GM12878 (cell line): ENCODE measurements at regions not wholly inside any gene's neighbourhood (a gene's known extent, or its start where the extent isn't known, plus 50 kb on each side); places are given as distances from the start of the nearest gene placed in this dataset.

ENCODE experiments used
- ATAC-seq: fragments of 200-7000 bp; cut with Tn5 transposase; 3 replicates; pipeline ENCODE4 v1.9.1; 2020; ENCODE audit warnings: mild to moderate bottlenecking, moderate library complexity
- BruUV-seq: library from RNA; stranded (reverse); fragments of 400-500 nt; replicated peaks from 2 replicates; lab custom pipeline; 2021; lab: Mats Ljungman, UMichigan
- CTCF ChIA-PET: fragments of 300-600 bp; sonication (Branson Sonifier 250); formaldehyde crosslinking; extraction: SDS; loops from one replicate; lab custom pipeline; 2021; ENCODE audit warnings: inconsistent platforms; lab: Yijun Ruan, JAX
- POLR2A ChIA-PET: fragments of 350-600 bp; formaldehyde crosslinking; extraction: SDS; loops from one replicate; lab custom pipeline; 2021; ENCODE audit warnings: inconsistent platforms; lab: Charles Lee
- RAD21 ChIA-PET: fragments of 300-600 bp; sonication (Branson Sonifier 250); formaldehyde crosslinking; loops from one replicate; lab custom pipeline; 2023; ENCODE audit warnings: antibody characterized with exemption; ENCODE audit not compliant: unreplicated experiment; lab: Charles Lee
- SMC1A ChIA-PET: fragments of 300-600 bp; sonication (Branson Sonifier 250); formaldehyde crosslinking; loops from one replicate; lab custom pipeline; 2023; ENCODE audit not compliant: unreplicated experiment, uncharacterized antibody; lab: Charles Lee
- DNase-seq: peaks from one replicate; pipeline ENCODE4 v3.0.0-alpha.2; 2011; ENCODE audit warnings: low read depth, low spot score
- FAIRE-seq: peaks from 3 replicates; lab custom pipeline; 2011; peaks lifted over from hg19 to GRCh38; lab: Jason Lieb, UNC
- H2AFZ ChIP-seq: 2 replicates; pipeline ENCODE4 v1.6.0; 2011; ENCODE audit warnings: low read depth, low read length, control low read depth; ENCODE audit not compliant: control insufficient read depth
- H3K27ac ChIP-seq: 2 replicates; pipeline ENCODE4 v1.5.1; 2011; ENCODE audit warnings: control low read depth; ENCODE audit not compliant: control insufficient read depth, insufficient read depth
- H3K27me3 ChIP-seq, 2 experiments: replicated peaks in 1 of 2; 2 replicates each; pipeline versions ENCODE4 v1.6.0 to v1.6.1; 2011; ENCODE audit warnings: low read length in 1 of 2; ENCODE audit not compliant: control insufficient read depth in 2 of 2, insufficient read depth in 2 of 2
- H3K36me3 ChIP-seq, 2 experiments: 2 replicates each; pipeline ENCODE4 v1.5.1; 2011; ENCODE audit warnings: low read length in 1 of 2; ENCODE audit not compliant: control insufficient read depth in 2 of 2, insufficient read depth in 2 of 2
- H3K4me1 ChIP-seq: 2 replicates; pipeline ENCODE4 v1.6.1; 2011; ENCODE audit warnings: mild to moderate bottlenecking, low read length, moderate library complexity, mixed read lengths; ENCODE audit not compliant: control insufficient read depth, insufficient read depth
- H3K4me2 ChIP-seq: 2 replicates; pipeline ENCODE4 v1.6.0; 2011; ENCODE audit warnings: control low read depth; ENCODE audit not compliant: control insufficient read depth, insufficient read depth
- H3K4me3 ChIP-seq: fragments of 200-600 bp; sonication (generic); 2 replicates; pipeline ENCODE4 v1.5.1; 2016
- H3K79me2 ChIP-seq: 2 replicates; pipeline ENCODE4 v1.6.0; 2011; ENCODE audit warnings: low read length; ENCODE audit not compliant: control insufficient read depth, insufficient read depth
- H3K9ac ChIP-seq: 2 replicates; pipeline ENCODE4 v1.8.0; 2011; ENCODE audit warnings: low read length, control low read depth, mixed read lengths; ENCODE audit not compliant: control insufficient read depth, insufficient read depth
- H3K9me3 ChIP-seq: replicated peaks from 3 replicates; pipeline ENCODE4 v1.5.1; 2011; ENCODE audit warnings: mild to moderate bottlenecking, low read length; ENCODE audit not compliant: control insufficient read depth, insufficient read depth
- H4K20me1 ChIP-seq: 2 replicates; pipeline ENCODE4 v1.6.0; 2011; ENCODE audit not compliant: control insufficient read depth, insufficient read depth
- BCLAF1 ChIP-seq: fragments of 450-650 bp; IDR thresholded peaks from 2 replicates; pipeline ENCODE4 v1.6.1; 2017; ENCODE audit warnings: antibody characterized with exemption, mild to moderate bottlenecking, moderate library complexity
- CREM ChIP-seq: IDR thresholded peaks from 2 replicates; pipeline ENCODE4 v1.6.1; 2014; ENCODE audit warnings: antibody characterized with exemption, low read depth
- E2F4 ChIP-seq: IDR thresholded peaks from 2 replicates; pipeline ENCODE4 v1.6.1; 2012; ENCODE audit warnings: low read depth, low read length, improper control_type of control experiment
- EP300 ChIP-seq, 2 experiments: fragments of 150-350 bp in 1 of 2; IDR thresholded peaks; 2 replicates each; pipeline ENCODE4 v1.6.1; 2011 to 2012; ENCODE audit warnings: low read depth in 2 of 2, low read length in 2 of 2, borderline replicate concordance in 1 of 2, improper control_type of control experiment in 1 of 2, inconsistent platforms in 1 of 2; ENCODE audit not compliant: control insufficient read depth in 1 of 2
- IKZF2 ChIP-seq, 2 experiments: fragments of 450-650 bp; IDR thresholded peaks; 2 replicates each; pipeline ENCODE4 v1.6.1; 2017; ENCODE audit warnings: mild to moderate bottlenecking in 2 of 2, moderate library complexity in 2 of 2
- KAT2A ChIP-seq: conservative IDR thresholded peaks from 2 replicates; pipeline ENCODE4 v1.6.1; 2011; ENCODE audit warnings: low read depth, low read length; ENCODE audit not compliant: control insufficient read depth
- RB1 ChIP-seq: fragments of 450-650 bp; formaldehyde crosslinking; IDR thresholded peaks from 2 replicates; pipeline ENCODE4 v1.6.1; 2017; ENCODE audit warnings: mild to moderate bottlenecking, borderline replicate concordance
- SKIL ChIP-seq: fragments of 450-650 bp; IDR thresholded peaks from 2 replicates; pipeline ENCODE4 v1.6.1; 2017; ENCODE audit warnings: mild to moderate bottlenecking, low read depth, inconsistent platforms; ENCODE audit not compliant: poor library complexity, severe bottlenecking
- SMAD5 ChIP-seq: IDR thresholded peaks from 2 replicates; pipeline ENCODE4 v1.6.1; 2016; ENCODE audit warnings: antibody characterized with exemption, low read depth
- SMC3 ChIP-seq: IDR thresholded peaks from 2 replicates; pipeline ENCODE4 v1.6.1; 2011; ENCODE audit warnings: low read length, improper control_type of control experiment, borderline replicate concordance
- SPI1 ChIP-seq: IDR thresholded peaks from 2 replicates; pipeline ENCODE4 v1.6.1; 2011; ENCODE audit warnings: low read depth, mild to moderate bottlenecking, low read length, moderate library complexity, borderline replicate concordance; ENCODE audit not compliant: insufficient read depth
- TAF1 ChIP-seq: IDR thresholded peaks from 2 replicates; pipeline ENCODE4 v1.6.1; 2011; ENCODE audit warnings: mild to moderate bottlenecking, low read depth, low read length, borderline replicate concordance
- ZBTB4 ChIP-seq: fragments of 450-650 bp; formaldehyde crosslinking; IDR thresholded peaks from 2 replicates; pipeline ENCODE4 v1.4.0; 2022; ENCODE audit warnings: mild to moderate bottlenecking, moderate library complexity
- ZZZ3 ChIP-seq: IDR thresholded peaks from 2 replicates; pipeline ENCODE4 v1.6.1; 2011; ENCODE audit warnings: low read depth; ENCODE audit not compliant: control insufficient read depth, insufficient read length
- WGBS: methylation state at CpG from one replicate; pipeline ENCODE4 v1.1.6; 2016; ENCODE audit warnings: low lambda C conversion rate; ENCODE audit not compliant: insufficient replicate concordance, insufficient coverage; ENCODE audit errors: missing lambda C conversion rate; 5-methylcytosine and 5-hydroxymethylcytosine counted together
- in situ Hi-C: fragments of 300-500 bp; cut with MboI; formaldehyde crosslinking; loops from 9 replicates; pipeline ENCODE4 v1.14.3; 2018; ENCODE audit warnings: mixed read lengths
- intact Hi-C: fragments of 100-400 bp; cut with micrococcal nuclease; formaldehyde crosslinking; loops from one replicate; pipeline ENCODE4 v1.14.2; 2022; ENCODE audit not compliant: unreplicated experiment

GRCh38 chr2:16470936-16471490 lies 194.6 kb downstream of the CYRIA start (continued):
- TF ChIP-seq ZBTB4 (CRISPR knock-in tag) (no peak), TAF1 (no peak), RB1 (no peak), SPI1 (no peak), CREM (no peak), KAT2A (no peak), E2F4 (no peak), SMC3 (no peak)

- H3K27me3 ChIP-seq: no peaks in the 10 kb centered on the region
- no peaks in the 10 kb centered on the region for H3K79me2 ChIP-seq
- ChIA-PET POLR2A (no interaction called here), RAD21 (no interaction called here), SMC1A (interaction anchor here (0.8 kb wide), 1 partner anchor 23 kb away, joined by 3 read pairs; no protein-coding TSS in a partner anchor), CTCF (no interaction called here)
- no peak overlapping the region for H3K4me2 ChIP-seq
- DNase-seq (no peak), FAIRE-seq (no peak), ATAC-seq (no peak)
- H3K4me3 ChIP-seq: no peak overlapping the region
- intact Hi-C loops (no loop called here), in situ Hi-C loops (no loop called here)
- no peaks in the 10 kb centered on the region for H3K9me3 ChIP-seq
- H2AFZ ChIP-seq: no peak overlapping the region
- no peak overlapping the region for H3K9ac ChIP-seq
- H3K36me3 ChIP-seq: no peaks in the 10 kb centered on the region
- 0% methylated on average over 2 of the region's 2 CpGs for WGBS
- BruUV-seq: no TSS peak
- no peaks in the 10 kb centered on the region for H4K20me1 ChIP-seq
- H3K4me1 ChIP-seq: no peaks in the 10 kb centered on the region
- H3K27ac ChIP-seq: no peak overlapping the region
- no peak for TF ChIP-seq SMAD5
- no peak for TF ChIP-seq EP300 (IDR thresholded peaks at IDR 0.05; ENCODE audit: borderline replicate concordance in 1 of 2, control insufficient read depth in 1 of 2, low read depth in 2 of 2, low read length in 2 of 2)
- no peak for TF ChIP-seq SKIL
- TF ChIP-seq ZZZ3: no peak
- no peak for TF ChIP-seq IKZF2 (IDR thresholded peaks at IDR 0.05)
- no peak for TF ChIP-seq BCLAF1
These were observed 198.8 kb downstream of the CYRIA start for GRCh38 chr2:16466821-16467151.
